Ishikawa (cell line): ENCODE measurements at regions not wholly inside any gene's neighbourhood (a gene's known extent, or its start where the extent isn't known, plus 50 kb on each side); places are given as distances from the start of the nearest gene placed in this dataset.

Experiments
- CEBPB ChIP-seq: IDR thresholded peaks from 2 replicates; pipeline ENCODE4 v1.6.1; 2012
- EP300 ChIP-seq: IDR thresholded peaks from 2 replicates; pipeline ENCODE4 v1.6.1; 2012; ENCODE audit warnings: borderline replicate concordance
- NFIC ChIP-seq: IDR thresholded peaks from 2 replicates; pipeline ENCODE4 v1.6.1; 2012
- RAD21 ChIP-seq: IDR thresholded peaks from 2 replicates; pipeline ENCODE4 v1.6.1; 2012; ENCODE audit warnings: low read depth
- TEAD4 ChIP-seq: IDR thresholded peaks from 2 replicates; pipeline ENCODE4 v1.6.1; 2012
- YY1 ChIP-seq: IDR thresholded peaks from 2 replicates; pipeline ENCODE4 v1.6.1; 2012; ENCODE audit warnings: low read depth
- ZBTB7A ChIP-seq: IDR thresholded peaks from 2 replicates; pipeline ENCODE4 v1.6.1; 2012; ENCODE audit warnings: low read depth
- TF ChIP-seq, protein P1 (sequence below): IDR thresholded peaks from 2 replicates; pipeline ENCODE4 v1.6.1; 2012; ENCODE audit warnings: low read depth, mild to moderate bottlenecking
- TF ChIP-seq, protein P2 (sequence below): IDR thresholded peaks from 2 replicates; pipeline ENCODE4 v1.6.1; 2012

DNA sequence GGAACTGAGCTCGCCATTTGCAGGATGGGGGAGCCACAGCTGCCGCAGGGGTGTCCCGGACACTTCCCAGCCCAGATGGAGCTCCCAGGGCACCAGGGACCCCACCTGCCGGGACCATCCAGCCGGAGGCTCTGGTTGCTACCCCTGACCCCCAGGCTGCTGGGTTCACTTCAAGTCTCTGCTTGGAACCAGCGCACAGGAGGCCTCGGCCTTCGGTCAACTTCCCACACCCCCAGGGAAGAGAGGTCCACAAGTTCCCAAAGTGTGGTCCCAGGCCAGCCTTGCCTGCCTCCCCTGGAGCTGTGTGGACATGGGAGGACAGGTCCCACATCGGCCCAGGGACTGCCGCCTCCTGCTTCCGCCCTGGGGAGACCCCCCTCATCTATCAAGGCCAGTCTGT, 117.0 kb downstream of the TEX29 start:
- TF ChIP-seq, protein P1, sequence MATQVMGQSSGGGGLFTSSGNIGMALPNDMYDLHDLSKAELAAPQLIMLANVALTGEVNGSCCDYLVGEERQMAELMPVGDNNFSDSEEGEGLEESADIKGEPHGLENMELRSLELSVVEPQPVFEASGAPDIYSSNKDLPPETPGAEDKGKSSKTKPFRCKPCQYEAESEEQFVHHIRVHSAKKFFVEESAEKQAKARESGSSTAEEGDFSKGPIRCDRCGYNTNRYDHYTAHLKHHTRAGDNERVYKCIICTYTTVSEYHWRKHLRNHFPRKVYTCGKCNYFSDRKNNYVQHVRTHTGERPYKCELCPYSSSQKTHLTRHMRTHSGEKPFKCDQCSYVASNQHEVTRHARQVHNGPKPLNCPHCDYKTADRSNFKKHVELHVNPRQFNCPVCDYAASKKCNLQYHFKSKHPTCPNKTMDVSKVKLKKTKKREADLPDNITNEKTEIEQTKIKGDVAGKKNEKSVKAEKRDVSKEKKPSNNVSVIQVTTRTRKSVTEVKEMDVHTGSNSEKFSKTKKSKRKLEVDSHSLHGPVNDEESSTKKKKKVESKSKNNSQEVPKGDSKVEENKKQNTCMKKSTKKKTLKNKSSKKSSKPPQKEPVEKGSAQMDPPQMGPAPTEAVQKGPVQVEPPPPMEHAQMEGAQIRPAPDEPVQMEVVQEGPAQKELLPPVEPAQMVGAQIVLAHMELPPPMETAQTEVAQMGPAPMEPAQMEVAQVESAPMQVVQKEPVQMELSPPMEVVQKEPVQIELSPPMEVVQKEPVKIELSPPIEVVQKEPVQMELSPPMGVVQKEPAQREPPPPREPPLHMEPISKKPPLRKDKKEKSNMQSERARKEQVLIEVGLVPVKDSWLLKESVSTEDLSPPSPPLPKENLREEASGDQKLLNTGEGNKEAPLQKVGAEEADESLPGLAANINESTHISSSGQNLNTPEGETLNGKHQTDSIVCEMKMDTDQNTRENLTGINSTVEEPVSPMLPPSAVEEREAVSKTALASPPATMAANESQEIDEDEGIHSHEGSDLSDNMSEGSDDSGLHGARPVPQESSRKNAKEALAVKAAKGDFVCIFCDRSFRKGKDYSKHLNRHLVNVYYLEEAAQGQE, result no peak
- TF ChIP-seq CEBPB (no peak), TEAD4 (no peak), EP300 (no peak), RAD21 (no peak), NFIC (no peak), YY1 (no peak), ZBTB7A (no peak)
- TF ChIP-seq, protein P2, sequence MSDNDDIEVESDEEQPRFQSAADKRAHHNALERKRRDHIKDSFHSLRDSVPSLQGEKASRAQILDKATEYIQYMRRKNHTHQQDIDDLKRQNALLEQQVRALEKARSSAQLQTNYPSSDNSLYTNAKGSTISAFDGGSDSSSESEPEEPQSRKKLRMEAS, result no peak
